Keratinocyte (primary cell): ENCODE measurements at regions not wholly inside any gene's neighbourhood (a gene's known extent, or its start where the extent isn't known, plus 50 kb on each side); places are given as distances from the start of the nearest gene placed in this dataset.

Experiments
- CTCF ChIP-seq, 3 experiments: IDR thresholded peaks in 1 of 3; conservative IDR thresholded peaks in 1 of 3; optimal IDR thresholded peaks in 1 of 3; 2 replicates in 2 of 3; 3 replicates in 1 of 3; pipeline versions ENCODE3 to v1.5.1; 2011; ENCODE audit warnings: low read length in 3 of 3, mild to moderate bottlenecking in 3 of 3, moderate library complexity in 2 of 3, control low read depth in 1 of 3, inconsistent platforms in 1 of 3; ENCODE audit not compliant: insufficient read depth in 2 of 3; ENCODE audit errors: extremely low read depth in 1 of 3
- EZH2 ChIP-seq: IDR thresholded peaks from one replicate; pipeline ENCODE4 v1.6.1; 2012; ENCODE audit warnings: inconsistent platforms, mild to moderate bottlenecking, low read length, moderate library complexity

- TF ChIP-seq CTCF (optimal IDR thresholded peaks at IDR 0.05 in 1 of 3, IDR thresholded peaks at IDR 0.05 in 1 of 3, conservative IDR thresholded peaks at IDR 0.05 in 1 of 3; ENCODE audit: extremely low read depth in 1 of 3, insufficient read depth in 2 of 3, low read length in 3 of 3) (no peak), EZH2 (no peak)
These were observed 268.9 kb downstream of the ASMT start for GRCh38 chrX:1883772-1884171.
